BJ (cell line): ENCODE measurements at regions not wholly inside any gene's neighbourhood (a gene's known extent, or its start where the extent isn't known, plus 50 kb on each side); places are given as distances from the start of the nearest gene placed in this dataset.

Experiments
- CTCF ChIA-PET: fragments of 350-600 bp; formaldehyde crosslinking; extraction: SDS; loops from one replicate; lab custom pipeline; 2021; ENCODE audit warnings: antibody characterized with exemption, inconsistent platforms; lab: Yijun Ruan, JAX
- POLR2A ChIA-PET: fragments of 300-600 bp; sonication (Branson Sonifier 250); formaldehyde crosslinking; extraction: SDS; loops from one replicate; lab custom pipeline; 2021; ENCODE audit warnings: antibody characterized with exemption; lab: Charles Lee
- DNase-seq: peaks from one replicate; pipeline ENCODE4 v3.0.0-alpha.2; 2011; ENCODE audit warnings: low read depth
- H3K27me3 ChIP-seq: 2 replicates; pipeline ENCODE4 v1.6.0; 2011; ENCODE audit warnings: low read length; ENCODE audit not compliant: control insufficient read depth, insufficient read depth
- H3K36me3 ChIP-seq: 2 replicates; pipeline ENCODE4 v1.5.1; 2011; ENCODE audit warnings: low read length; ENCODE audit not compliant: control insufficient read depth, insufficient read depth
- H3K4me3 ChIP-seq: 2 replicates; pipeline ENCODE4 v1.5.1; 2011; ENCODE audit warnings: low read depth, mild to moderate bottlenecking, control low read depth, low read length
- TF ChIP-seq, protein P1 (sequence below): IDR thresholded peaks from 2 replicates; pipeline ENCODE4 v1.5.1; 2011; ENCODE audit warnings: low read depth, mild to moderate bottlenecking, control low read depth, inconsistent platforms, low read length, moderate library complexity; ENCODE audit not compliant: insufficient read depth

DNA sequence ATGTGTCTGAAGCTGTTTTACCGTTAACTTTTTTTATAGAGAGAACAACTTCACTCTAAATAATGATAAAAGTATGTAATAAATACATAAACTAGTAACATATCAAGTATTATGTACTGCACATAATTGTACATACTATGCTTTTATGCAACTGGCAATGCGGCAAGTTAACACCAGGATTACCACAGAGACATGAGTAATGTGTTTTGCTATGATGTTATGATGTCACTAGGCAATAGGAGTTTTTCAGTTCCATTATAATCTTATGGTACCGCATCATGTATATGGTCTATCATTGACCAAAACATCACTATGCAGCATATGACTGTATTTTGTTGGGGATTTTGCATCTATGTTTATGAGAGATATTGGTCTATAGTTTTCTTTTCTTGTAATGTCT lies 326.4 kb upstream of the TARS1 start:
- POLR2A ChIA-PET = interaction anchor here (0.6 kb wide), 1 partner anchor 160 kb away, joined by 3 read pairs; no protein-coding TSS in a partner anchor
- TF ChIP-seq, protein P1, sequence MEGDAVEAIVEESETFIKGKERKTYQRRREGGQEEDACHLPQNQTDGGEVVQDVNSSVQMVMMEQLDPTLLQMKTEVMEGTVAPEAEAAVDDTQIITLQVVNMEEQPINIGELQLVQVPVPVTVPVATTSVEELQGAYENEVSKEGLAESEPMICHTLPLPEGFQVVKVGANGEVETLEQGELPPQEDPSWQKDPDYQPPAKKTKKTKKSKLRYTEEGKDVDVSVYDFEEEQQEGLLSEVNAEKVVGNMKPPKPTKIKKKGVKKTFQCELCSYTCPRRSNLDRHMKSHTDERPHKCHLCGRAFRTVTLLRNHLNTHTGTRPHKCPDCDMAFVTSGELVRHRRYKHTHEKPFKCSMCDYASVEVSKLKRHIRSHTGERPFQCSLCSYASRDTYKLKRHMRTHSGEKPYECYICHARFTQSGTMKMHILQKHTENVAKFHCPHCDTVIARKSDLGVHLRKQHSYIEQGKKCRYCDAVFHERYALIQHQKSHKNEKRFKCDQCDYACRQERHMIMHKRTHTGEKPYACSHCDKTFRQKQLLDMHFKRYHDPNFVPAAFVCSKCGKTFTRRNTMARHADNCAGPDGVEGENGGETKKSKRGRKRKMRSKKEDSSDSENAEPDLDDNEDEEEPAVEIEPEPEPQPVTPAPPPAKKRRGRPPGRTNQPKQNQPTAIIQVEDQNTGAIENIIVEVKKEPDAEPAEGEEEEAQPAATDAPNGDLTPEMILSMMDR = no peak
- DNase-seq = no peak
- Histone ChIP-seq H3K4me3 (no peak overlapping the region), H3K27me3 (no peaks in the 10 kb centered on the region), H3K36me3 (no peaks in the 10 kb centered on the region)
- CTCF ChIA-PET = interaction anchor here (1.9 kb wide), 1 partner anchor 10 kb away, joined by 4 read pairs; no protein-coding TSS in a partner anchor

DNA sequence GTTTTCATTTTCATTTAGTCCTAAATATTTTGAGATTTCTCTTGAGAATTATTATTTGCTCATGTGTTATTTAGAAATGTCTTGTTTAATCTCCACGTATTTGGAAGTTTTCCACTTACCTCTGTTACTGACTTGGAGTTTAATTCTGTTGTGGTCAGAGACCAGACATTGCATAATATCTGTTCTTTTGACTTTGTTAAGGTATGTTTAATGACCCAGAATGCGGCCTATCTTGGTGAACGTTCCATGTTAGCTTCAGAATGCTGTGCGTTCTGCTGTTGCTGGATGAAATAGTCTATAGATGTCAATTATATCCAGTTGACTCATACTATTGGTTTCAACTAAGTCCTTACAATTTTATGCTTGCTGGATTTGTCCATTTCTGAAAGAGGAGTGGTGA lies 325.3 kb upstream of the TARS1 start:
- Histone ChIP-seq H3K27me3 (no peaks in the 10 kb centered on the region), H3K36me3 (no peaks in the 10 kb centered on the region), H3K4me3 (no peak overlapping the region)
- ChIA-PET POLR2A (no interaction called here), CTCF (interaction anchor here (1.9 kb wide), 1 partner anchor 11 kb away, joined by 4 read pairs; no protein-coding TSS in a partner anchor)
- DNase-seq = no peak
- TF ChIP-seq, protein P1 = no peak

DNA sequence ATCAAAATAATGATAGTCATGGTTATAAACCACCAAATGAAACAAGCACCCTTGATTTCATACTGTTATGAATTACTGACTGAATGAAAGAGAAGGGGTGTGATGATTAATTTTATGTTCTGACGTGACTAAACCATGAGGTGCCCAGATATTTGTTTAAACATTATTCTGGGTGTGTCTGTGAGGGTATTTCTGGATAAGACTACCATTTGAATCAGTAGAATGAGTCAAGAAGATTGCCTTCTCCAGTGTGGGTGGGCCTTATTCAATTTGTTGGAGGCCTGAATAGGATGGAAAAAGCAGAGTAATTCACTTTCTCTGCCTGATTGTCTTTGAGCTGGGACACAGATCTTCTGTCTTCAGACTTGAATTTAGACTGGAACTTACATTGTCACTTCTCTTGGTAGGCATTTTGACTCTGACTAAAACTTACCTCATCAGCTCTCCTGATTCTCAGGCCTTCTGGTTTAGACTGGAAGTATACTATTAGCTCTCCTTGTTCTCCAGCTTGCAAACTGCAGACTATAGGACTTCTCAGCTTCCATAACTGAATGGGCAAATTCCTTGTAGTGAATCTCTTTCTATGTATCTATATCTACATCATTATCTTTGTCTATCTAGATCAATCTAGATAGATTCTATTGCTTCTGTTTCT lies 321.9 kb upstream of the TARS1 start:
- TF ChIP-seq, protein P1 = no peak
- POLR2A ChIA-PET = no interaction called here
- no peak overlapping the region for H3K4me3 ChIP-seq
- no peaks in the 10 kb centered on the region for H3K27me3 ChIP-seq
- no peak for DNase-seq
- CTCF ChIA-PET = no interaction called here
- H3K36me3 ChIP-seq = no peaks in the 10 kb centered on the region

DNA sequence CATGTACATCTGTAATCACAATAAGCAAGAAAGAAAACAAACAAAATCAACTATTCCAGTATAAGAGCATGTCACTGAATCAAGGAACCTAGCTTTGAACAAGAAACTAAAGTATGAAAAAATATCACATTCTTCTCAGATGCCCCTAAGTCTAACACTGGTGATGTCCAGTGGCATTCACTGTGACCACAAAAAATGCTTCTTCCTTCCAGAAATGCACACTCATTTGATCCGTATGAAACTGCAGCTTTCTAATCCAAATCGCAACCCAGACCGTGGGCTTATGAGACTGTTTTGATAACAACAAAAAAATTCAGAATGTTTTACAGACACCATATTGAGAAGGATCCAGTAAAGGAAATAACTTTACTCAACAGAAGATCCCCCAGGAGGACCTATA lies 320.1 kb upstream of the TARS1 start:
- ChIA-PET POLR2A (interaction anchor here (0.6 kb wide), 1 partner anchor 15 kb away, joined by 3 read pairs; no protein-coding TSS in a partner anchor), CTCF (no interaction called here)
- TF ChIP-seq, protein P1 = no peak
- Histone ChIP-seq H3K27me3 (no peaks in the 10 kb centered on the region), H3K36me3 (no peaks in the 10 kb centered on the region), H3K4me3 (no peak overlapping the region)
- peak; percentile 64 for DNase-seq

DNA sequence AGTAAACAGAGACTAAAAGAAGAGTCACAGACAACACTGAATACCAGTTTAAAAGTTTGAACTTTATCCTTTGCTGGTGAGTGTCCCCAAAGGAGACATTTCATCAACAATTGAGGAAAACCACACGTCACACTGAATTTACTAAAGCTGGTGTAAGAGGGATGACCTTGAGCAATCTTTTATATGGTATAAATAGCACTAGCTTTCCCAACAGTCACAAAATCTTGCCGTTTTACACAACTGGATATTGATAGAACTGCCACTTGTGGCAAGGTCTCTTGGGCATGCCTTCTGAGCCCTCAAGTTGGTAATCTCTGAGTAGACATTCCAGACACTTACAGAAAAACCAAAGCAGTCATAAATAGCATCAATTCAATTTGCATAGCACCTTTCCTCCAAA lies 311.5 kb upstream of the TARS1 start:
- POLR2A ChIA-PET = no interaction called here
- no peak for DNase-seq
- TF ChIP-seq, protein P1 = no peak
- H3K36me3 ChIP-seq = no peaks in the 10 kb centered on the region
- no peaks in the 10 kb centered on the region for H3K27me3 ChIP-seq
- CTCF ChIA-PET = interaction anchor here (0.6 kb wide), 1 partner anchor 1095 kb away, joined by 3 read pairs; no protein-coding TSS in a partner anchor
- H3K4me3 ChIP-seq = no peak overlapping the region
